GM23338 (cell line): ENCODE measurements at regions not wholly inside any gene's neighbourhood (a gene's known extent, or its start where the extent isn't known, plus 50 kb on each side); places are given as distances from the start of the nearest gene placed in this dataset.

ENCODE experiments used
- CREB1 ChIP-seq: fragments of 250-450 bp; sonication (Bioruptor Pico); IDR thresholded peaks from 2 replicates; pipeline ENCODE4 v1.5.0; 2020; ENCODE audit warnings: low read depth, mild to moderate bottlenecking, moderate library complexity
- CTCF ChIP-seq, 2 experiments: fragments of 200-600 bp in 1 of 2; sonication (generic) in 1 of 2; conservative IDR thresholded peaks; 2 replicates each; pipeline versions ENCODE4 v1.5.1 to v1.6.1; 2016 to 2017; ENCODE audit warnings: antibody characterized with exemption in 2 of 2, low read depth in 2 of 2, mild to moderate bottlenecking in 2 of 2, moderate library complexity in 1 of 2
- ETS1 ChIP-seq: IDR thresholded peaks from 2 replicates; pipeline ENCODE4 v1.6.1; 2016; ENCODE audit warnings: antibody characterized with exemption
- EZH2 ChIP-seq: fragments of 200-600 bp; sonication (generic); IDR thresholded peaks from one replicate; pipeline ENCODE4 v1.8.0; 2017; ENCODE audit warnings: antibody characterized with exemption, mild to moderate bottlenecking, low read depth; ENCODE audit not compliant: unreplicated experiment
- EZH2phosphoT487 ChIP-seq: fragments of 200-600 bp; sonication (generic); IDR thresholded peaks from one replicate; pipeline ENCODE4 v1.8.1; 2018; ENCODE audit warnings: antibody characterized with exemption; ENCODE audit not compliant: unreplicated experiment
- JUNB ChIP-seq: IDR thresholded peaks from one replicate; pipeline ENCODE4 v1.6.1; 2016; ENCODE audit warnings: antibody characterized with exemption; ENCODE audit not compliant: unreplicated experiment
- NANOG ChIP-seq: IDR thresholded peaks from 2 replicates; pipeline ENCODE4 v1.6.1; 2016; ENCODE audit warnings: antibody characterized with exemption, borderline replicate concordance
- POLR2AphosphoS5 ChIP-seq: IDR thresholded peaks from 2 replicates; pipeline ENCODE4 v1.6.1; 2016; ENCODE audit warnings: antibody characterized with exemption, low read depth
- REST ChIP-seq: IDR thresholded peaks from one replicate; pipeline ENCODE4 v1.6.1; 2018; ENCODE audit warnings: antibody characterized with exemption; ENCODE audit not compliant: unreplicated experiment
- STAT1 ChIP-seq: IDR thresholded peaks from one replicate; pipeline ENCODE4 v1.6.1; 2016; ENCODE audit warnings: antibody characterized with exemption; ENCODE audit not compliant: unreplicated experiment
- ZNF331 ChIP-seq: fragments of 250-450 bp; sonication (Bioruptor Pico); IDR thresholded peaks from 2 replicates; pipeline ENCODE4 v1.5.0; 2020; ENCODE audit warnings: low read depth, mild to moderate bottlenecking, moderate library complexity
- ZNF462 ChIP-seq: fragments of 250-450 bp; sonication (Bioruptor Pico); IDR thresholded peaks from 2 replicates; pipeline ENCODE4 v1.5.0; 2020; ENCODE audit warnings: mild to moderate bottlenecking, moderate library complexity

- TF ChIP-seq EZH2phosphoT487 (no peak), CTCF (conservative IDR thresholded peaks at IDR 0.05; ENCODE audit: low read depth in 2 of 2) (no peak), ETS1 (no peak), CREB1 (CRISPR knock-in tag) (no peak), JUNB (no peak), REST (no peak), POLR2AphosphoS5 (no peak), NANOG (no peak), ZNF331 (CRISPR knock-in tag) (no peak), EZH2 (no peak), STAT1 (no peak), ZNF462 (CRISPR knock-in tag) (no peak)
Observed at GRCh38 chr6:163721435-163721834, 306.9 kb downstream of the QKI start.
